PC-3 (cell line): ENCODE measurements at regions not wholly inside any gene's neighbourhood (a gene's known extent, or its start where the extent isn't known, plus 50 kb on each side); places are given as distances from the start of the nearest gene placed in this dataset.

Experiments used
- ATAC-seq: fragments of 200-7000 bp; cut with Tn5 transposase; 2 replicates; pipeline ENCODE4 v1.9.1; 2020; ENCODE audit warnings: mild to moderate bottlenecking, moderate library complexity
- BruUV-seq: library from RNA; stranded (reverse); fragments of 400-500 nt; replicated peaks from 2 replicates; lab custom pipeline; 2021; lab: Mats Ljungman, UMichigan
- CTCF ChIA-PET: fragments of 300-600 bp; sonication (Branson Sonifier 250); formaldehyde crosslinking; loops from one replicate; lab custom pipeline; 2022; ENCODE audit warnings: antibody characterized with exemption; lab: Charles Lee
- POLR2A ChIA-PET: fragments of 300-600 bp; sonication (Branson Sonifier 250); formaldehyde crosslinking; loops from one replicate; lab custom pipeline; 2022; ENCODE audit warnings: antibody characterized with exemption; ENCODE audit not compliant: unreplicated experiment; lab: Charles Lee
- DNase-seq: peaks from one replicate; pipeline ENCODE4 v3.0.0-alpha.2; 2015
- H2AFZ ChIP-seq: fragments of 300-600 bp; sonication (generic); 2 replicates; pipeline ENCODE4 v1.6.0; 2016; ENCODE audit warnings: antibody characterized with exemption, low read length
- H3F3A ChIP-seq: fragments of 300-600 bp; sonication (generic); one replicate; pipeline ENCODE4 v1.6.0; 2017; ENCODE audit warnings: antibody characterized with exemption, low read length, control low read depth, mild to moderate bottlenecking; ENCODE audit not compliant: unreplicated experiment
- H3K27ac ChIP-seq: fragments of 300-600 bp; sonication (generic); 2 replicates; pipeline ENCODE4 v1.5.1; 2016; ENCODE audit warnings: mild to moderate bottlenecking, low read length
- H3K27me3 ChIP-seq: fragments of 300-600 bp; sonication (generic); 2 replicates; pipeline ENCODE4 v1.6.1; 2016; ENCODE audit warnings: low read length, mixed read lengths
- H3K36me3 ChIP-seq: fragments of 300-600 bp; sonication (generic); 2 replicates; pipeline ENCODE4 v1.6.1; 2016; ENCODE audit warnings: low read depth, mixed run types, low read length, mixed read lengths
- H3K4me1 ChIP-seq: fragments of 300-600 bp; sonication (generic); 2 replicates; pipeline ENCODE4 v1.5.1; 2016; ENCODE audit warnings: low read length; ENCODE audit not compliant: insufficient read depth
- H3K4me2 ChIP-seq: fragments of 300-600 bp; sonication (generic); 2 replicates; pipeline ENCODE4 v1.6.0; 2016; ENCODE audit warnings: low read length
- H3K4me3 ChIP-seq: fragments of 300-600 bp; sonication (generic); 2 replicates; pipeline ENCODE4 v1.5.1; 2016; ENCODE audit warnings: mild to moderate bottlenecking, low read length, mixed read lengths
- H3K79me2 ChIP-seq: fragments of 300-600 bp; sonication (generic); 2 replicates; pipeline ENCODE4 v1.6.1; 2017; ENCODE audit warnings: low read length, mixed read lengths
- H3K9ac ChIP-seq: fragments of 300-600 bp; sonication (generic); 2 replicates; pipeline ENCODE4 v1.6.0; 2016; ENCODE audit warnings: mild to moderate bottlenecking, low read length
- H3K9me2 ChIP-seq: fragments of 300-600 bp; sonication (generic); replicated peaks from 2 replicates; pipeline ENCODE4 v1.6.1; 2016; ENCODE audit warnings: mixed run types, low read length, mixed read lengths
- H3K9me3 ChIP-seq: fragments of 300-600 bp; sonication (generic); 2 replicates; pipeline ENCODE4 v1.6.1; 2016; ENCODE audit warnings: low read length, mixed read lengths
- H4K20me1 ChIP-seq: fragments of 300-600 bp; sonication (generic); 2 replicates; pipeline ENCODE4 v1.6.1; 2016; ENCODE audit warnings: low read length, mixed read lengths
- EZH2 ChIP-seq: fragments of 300-600 bp; sonication (generic); IDR thresholded peaks from one replicate; pipeline ENCODE4 v1.6.1; 2017; ENCODE audit warnings: antibody characterized with exemption, mild to moderate bottlenecking, low read length; ENCODE audit not compliant: unreplicated experiment
- EZH2phosphoT487 ChIP-seq: fragments of 300-600 bp; sonication (generic); IDR thresholded peaks from 2 replicates; pipeline ENCODE4 v1.6.1; 2018; ENCODE audit warnings: mild to moderate bottlenecking, antibody characterized with exemption, low read length, borderline replicate concordance
- intact Hi-C: fragments of 100-400 bp; cut with micrococcal nuclease; formaldehyde crosslinking; loops from 2 replicates; pipeline ENCODE4 v1.9.0; 2023
- TF ChIP-seq, protein P1 (sequence below): fragments of 300-600 bp; sonication (generic); conservative IDR thresholded peaks from 2 replicates; pipeline ENCODE4 v1.5.1; 2017; ENCODE audit warnings: antibody characterized with exemption, low read depth, mild to moderate bottlenecking, low read length

DNA sequence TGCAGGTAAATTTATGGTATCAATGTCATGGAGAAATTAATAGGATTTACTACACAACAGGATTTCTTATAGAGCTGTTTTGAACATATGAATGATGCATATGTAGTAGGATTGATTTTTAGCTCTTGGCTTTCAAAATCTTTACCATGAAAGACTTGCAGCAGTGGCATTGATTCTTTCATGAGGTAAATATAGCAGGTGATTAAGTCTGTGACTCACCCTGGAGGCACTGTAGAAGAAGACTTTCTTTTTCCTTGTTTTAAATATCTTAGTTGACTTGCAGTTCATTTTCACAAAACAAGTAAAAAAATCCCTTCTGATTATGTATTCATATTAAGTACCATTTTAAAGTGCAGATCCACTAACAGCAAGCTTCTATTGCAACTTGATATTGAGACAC is 463.0 kb downstream of the FBXO15 start:
- Histone ChIP-seq H3K36me3 (no peaks in the 10 kb centered on the region), H3F3A (no peaks in the 10 kb centered on the region), H3K79me2 (no peaks in the 10 kb centered on the region), H2AFZ (no peak overlapping the region), H3K27me3 (no peaks in the 10 kb centered on the region), H3K9ac (no peak overlapping the region), H3K27ac (peak overlapping the region; percentile 38), H3K4me3 (no peak overlapping the region), H3K4me1 (peaks cover 45% of the 10 kb centered on the region), H3K4me2 (peak overlapping the region; percentile 45), H3K9me3 (no peaks in the 10 kb centered on the region), H4K20me1 (no peaks in the 10 kb centered on the region), H3K9me2 (no peaks in the 10 kb centered on the region)
- CTCF ChIA-PET: no interaction called here
- intact Hi-C loops: loop anchor here (10.0 kb wide), 2 partner anchors 160 to 300 kb away; no protein-coding TSS in a partner anchor
- ATAC-seq (peak; percentile 64), DNase-seq (peak; percentile 67)
- BruUV-seq: no TSS peak
- POLR2A ChIA-PET: no interaction called here
- TF ChIP-seq, protein P1, sequence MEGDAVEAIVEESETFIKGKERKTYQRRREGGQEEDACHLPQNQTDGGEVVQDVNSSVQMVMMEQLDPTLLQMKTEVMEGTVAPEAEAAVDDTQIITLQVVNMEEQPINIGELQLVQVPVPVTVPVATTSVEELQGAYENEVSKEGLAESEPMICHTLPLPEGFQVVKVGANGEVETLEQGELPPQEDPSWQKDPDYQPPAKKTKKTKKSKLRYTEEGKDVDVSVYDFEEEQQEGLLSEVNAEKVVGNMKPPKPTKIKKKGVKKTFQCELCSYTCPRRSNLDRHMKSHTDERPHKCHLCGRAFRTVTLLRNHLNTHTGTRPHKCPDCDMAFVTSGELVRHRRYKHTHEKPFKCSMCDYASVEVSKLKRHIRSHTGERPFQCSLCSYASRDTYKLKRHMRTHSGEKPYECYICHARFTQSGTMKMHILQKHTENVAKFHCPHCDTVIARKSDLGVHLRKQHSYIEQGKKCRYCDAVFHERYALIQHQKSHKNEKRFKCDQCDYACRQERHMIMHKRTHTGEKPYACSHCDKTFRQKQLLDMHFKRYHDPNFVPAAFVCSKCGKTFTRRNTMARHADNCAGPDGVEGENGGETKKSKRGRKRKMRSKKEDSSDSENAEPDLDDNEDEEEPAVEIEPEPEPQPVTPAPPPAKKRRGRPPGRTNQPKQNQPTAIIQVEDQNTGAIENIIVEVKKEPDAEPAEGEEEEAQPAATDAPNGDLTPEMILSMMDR: no peak
- TF ChIP-seq EZH2phosphoT487 (no peak), EZH2 (no peak)

DNA sequence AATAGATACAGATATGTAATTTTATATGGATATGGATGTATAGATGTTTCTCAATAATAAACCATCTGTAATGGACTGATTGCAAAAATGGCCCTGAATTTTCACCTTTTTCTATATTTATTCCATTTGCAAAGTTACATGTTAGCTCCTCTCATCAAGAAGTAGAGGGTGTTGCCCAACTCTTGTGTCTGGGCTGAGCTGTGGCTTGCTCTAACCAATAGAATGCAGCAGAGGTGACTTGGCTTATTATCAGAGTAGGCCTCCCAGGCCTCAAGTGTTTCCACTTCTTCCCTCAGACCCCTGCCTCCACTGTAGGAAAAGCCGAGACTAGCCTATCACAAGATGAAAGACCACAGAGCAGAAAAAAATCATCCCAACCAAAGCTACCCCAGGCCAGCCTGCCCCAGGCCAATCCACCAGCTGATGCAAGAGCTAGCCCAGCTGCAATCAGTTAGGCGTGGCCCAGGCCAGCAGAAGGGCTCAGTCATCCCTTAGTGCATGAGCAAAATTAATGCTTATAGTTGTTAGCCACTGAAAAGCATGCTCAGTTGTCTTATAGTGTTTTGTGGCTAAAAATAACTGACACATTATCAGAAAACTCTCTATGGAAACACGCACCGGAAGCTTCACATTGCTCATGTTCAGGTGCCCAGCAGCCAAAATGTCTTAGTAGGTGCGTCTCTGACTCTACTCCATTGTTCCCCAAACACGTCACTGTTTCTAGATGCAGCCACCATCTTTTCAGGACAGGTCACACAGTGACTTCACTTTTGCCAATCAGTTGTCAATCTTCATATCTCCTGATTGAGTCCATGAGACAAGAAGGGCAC is 464.0 kb downstream of the FBXO15 start:
- Histone ChIP-seq H3K27ac (no peak overlapping the region), H3F3A (no peaks in the 10 kb centered on the region), H3K4me2 (peak overlapping the region; percentile 16; the same call in 1 of the 2 replicates), H4K20me1 (no peaks in the 10 kb centered on the region), H3K27me3 (no peaks in the 10 kb centered on the region), H3K36me3 (no peaks in the 10 kb centered on the region), H3K9ac (no peak overlapping the region), H2AFZ (no peak overlapping the region), H3K79me2 (no peaks in the 10 kb centered on the region), H3K4me1 (peaks cover 43% of the 10 kb centered on the region), H3K4me3 (no peak overlapping the region), H3K9me3 (no peaks in the 10 kb centered on the region), H3K9me2 (no peaks in the 10 kb centered on the region)
- no TSS peak for BruUV-seq
- ATAC-seq (no peak), DNase-seq (peak; percentile 43)
- no peak for TF ChIP-seq EZH2
- no peak for TF ChIP-seq EZH2phosphoT487
- ChIA-PET CTCF (no interaction called here), POLR2A (no interaction called here)
- intact Hi-C loops: loop anchor here (10.0 kb wide), 2 partner anchors 161 to 299 kb away; no protein-coding TSS in a partner anchor

DNA sequence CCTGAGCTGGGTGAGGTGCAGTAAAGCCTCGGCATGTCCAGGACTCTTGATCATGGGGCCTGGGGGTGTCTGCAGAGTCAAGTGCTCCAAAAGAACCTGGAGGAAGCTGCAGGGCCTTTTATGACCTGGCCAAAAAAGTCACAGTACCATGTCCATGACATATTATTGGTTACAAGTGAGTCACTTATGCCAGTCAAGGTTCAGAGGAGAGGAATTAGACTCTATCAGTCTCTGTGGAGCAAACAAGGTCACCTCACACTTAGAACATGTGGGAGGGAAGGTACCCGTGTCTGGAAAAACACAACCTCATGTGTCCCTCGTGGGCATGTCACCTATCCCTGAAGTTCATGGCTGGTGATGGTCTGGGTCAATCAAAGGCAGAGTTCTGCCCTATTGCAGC is 465.7 kb downstream of the FBXO15 start:
- Histone ChIP-seq H3K9ac (no peak overlapping the region), H3K27me3 (no peaks in the 10 kb centered on the region), H3K79me2 (no peaks in the 10 kb centered on the region), H3K27ac (no peak overlapping the region), H3K4me3 (no peak overlapping the region), H3K4me2 (no peak overlapping the region), H3K36me3 (no peaks in the 10 kb centered on the region), H3K9me2 (no peaks in the 10 kb centered on the region), H4K20me1 (no peaks in the 10 kb centered on the region), H3F3A (no peaks in the 10 kb centered on the region), H2AFZ (no peak overlapping the region), H3K4me1 (peaks cover 39% of the 10 kb centered on the region), H3K9me3 (no peaks in the 10 kb centered on the region)
- DNase-seq (no peak), ATAC-seq (no peak)
- TF ChIP-seq EZH2 (no peak), EZH2phosphoT487 (no peak)
- TF ChIP-seq, protein P1: no peak
- no TSS peak for BruUV-seq
- intact Hi-C loops: loop anchor here (10.0 kb wide), 2 partner anchors 163 to 297 kb away; no protein-coding TSS in a partner anchor
- ChIA-PET POLR2A (no interaction called here), CTCF (no interaction called here)
